MCF 10A (cell line): ENCODE measurements at regions not wholly inside any gene's neighbourhood (a gene's known extent, or its start where the extent isn't known, plus 50 kb on each side); places are given as distances from the start of the nearest gene placed in this dataset.

Experiments used
- BruUV-seq: library from RNA; stranded (reverse); fragments of 400-500 nt; replicated peaks from 2 replicates; lab custom pipeline; 2021; lab: Mats Ljungman, UMichigan
- CTCF ChIA-PET: fragments of 300-600 bp; sonication (Branson Sonifier 250); formaldehyde crosslinking; extraction: SDS; loops from one replicate; lab custom pipeline; 2021; ENCODE audit warnings: antibody characterized with exemption, inconsistent platforms; lab: Yijun Ruan, JAX
- POLR2A ChIA-PET: fragments of 300-600, 350-650 bp; sonication (Branson Sonifier 250); formaldehyde crosslinking; extraction: SDS; loops from one replicate; lab custom pipeline; 2020; ENCODE audit warnings: antibody characterized with exemption, inconsistent platforms; lab: Yijun Ruan, JAX
- DNase-seq: peaks from one replicate; pipeline ENCODE4 v3.0.0-alpha.2; 2018; ENCODE audit not compliant: unreplicated experiment
- H3K27ac Mint-ChIP-seq: one replicate; pipeline ENCODE4 v1.8.0; 2022; ENCODE audit warnings: mild to moderate bottlenecking, low read depth, mixed read lengths; ENCODE audit not compliant: unreplicated experiment
- H3K27me3 Mint-ChIP-seq: one replicate; pipeline ENCODE4 v1.8.0; 2022; ENCODE audit warnings: mixed read lengths; ENCODE audit not compliant: insufficient read depth, unreplicated experiment
- H3K36me3 Mint-ChIP-seq: one replicate; pipeline ENCODE4 v1.8.0; 2022; ENCODE audit warnings: mild to moderate bottlenecking, moderate library complexity, mixed read lengths; ENCODE audit not compliant: insufficient read depth, unreplicated experiment
- H3K4me1 Mint-ChIP-seq: one replicate; pipeline ENCODE4 v1.8.0; 2022; ENCODE audit warnings: mixed read lengths; ENCODE audit not compliant: insufficient read depth, unreplicated experiment
- H3K4me3 Mint-ChIP-seq: one replicate; pipeline ENCODE4 v1.8.0; 2022; ENCODE audit warnings: mild to moderate bottlenecking, moderate library complexity, mixed read lengths; ENCODE audit not compliant: unreplicated experiment
- H3K9me3 Mint-ChIP-seq: one replicate; pipeline ENCODE4 v1.8.0; 2022; ENCODE audit warnings: mixed read lengths; ENCODE audit not compliant: unreplicated experiment
- CTCF ChIP-seq: fragments of 200-600 bp; IDR thresholded peaks from one replicate; pipeline ENCODE4 v1.8.0; 2022; ENCODE audit warnings: antibody characterized with exemption, mild to moderate bottlenecking; ENCODE audit not compliant: unreplicated experiment
- intact Hi-C: fragments of 100-400 bp; cut with micrococcal nuclease; formaldehyde crosslinking; loops from 2 replicates; pipeline ENCODE4 v1.14.1; 2022
- microRNA-seq: library from miRNA; unstranded; fragments of <30 nt; microRNA quantifications from one replicate; pipeline ENCODE4 v1.2.0, GENCODE V29; 2022

GRCh38 chr3:31479431-31479830 lies 53.3 kb upstream of the STT3B start:
- ChIA-PET CTCF (interaction anchor here (0.5 kb wide), 1 partner anchor 784 kb away, joined by 3 read pairs; no protein-coding TSS in a partner anchor), POLR2A (no interaction called here)

GRCh38 chr3:31481697-31482096 lies 51.0 kb upstream of the STT3B start:
- no peak overlapping the region for H3K4me3 Mint-ChIP-seq
- intact Hi-C loops: no loop called here
- ChIA-PET POLR2A (no interaction called here), CTCF (no interaction called here)
- no peak for TF ChIP-seq CTCF
- H3K36me3 Mint-ChIP-seq: no peaks in the 10 kb centered on the region
- no peaks in the 10 kb centered on the region for H3K9me3 Mint-ChIP-seq
- no peak overlapping the region for H3K27ac Mint-ChIP-seq
- H3K27me3 Mint-ChIP-seq: peaks cover 25% of the 10 kb centered on the region
- BruUV-seq: no TSS peak
- H3K4me1 Mint-ChIP-seq: no peaks in the 10 kb centered on the region
- DNase-seq: no peak

More at GRCh38 chr3:31479431-31479830, 53.3 kb upstream of the STT3B start:
- no peak overlapping the region for H3K27ac Mint-ChIP-seq
- BruUV-seq: no TSS peak
- H3K27me3 Mint-ChIP-seq: peaks cover 25% of the 10 kb centered on the region
- DNase-seq: no peak
- intact Hi-C loops: no loop called here
- no peak for TF ChIP-seq CTCF
- H3K9me3 Mint-ChIP-seq: no peaks in the 10 kb centered on the region
- H3K4me3 Mint-ChIP-seq: no peak overlapping the region
- H3K36me3 Mint-ChIP-seq: no peaks in the 10 kb centered on the region
- no peaks in the 10 kb centered on the region for H3K4me1 Mint-ChIP-seq

- Mint-ChIP-seq H3K27ac (no peak overlapping the region), H3K4me3 (no peak overlapping the region), H3K4me1 (no peaks in the 10 kb centered on the region), H3K27me3 (peaks cover 18% of the 10 kb centered on the region), H3K36me3 (no peaks in the 10 kb centered on the region), H3K9me3 (no peaks in the 10 kb centered on the region)
- no peak for TF ChIP-seq CTCF
- intact Hi-C loops: no loop called here
- ChIA-PET POLR2A (interaction anchor here (0.7 kb wide), 1 partner anchor 19 kb away, joined by 3 read pairs; no protein-coding TSS in a partner anchor), CTCF (interaction anchor here (0.7 kb wide), 2 partner anchors 35 to 200 kb away, joined by 3 read pairs; no protein-coding TSS in a partner anchor)
- no TSS peak for BruUV-seq
- no peak for DNase-seq
Observed at GRCh38 chr3:31482493-31483200, 50.1 kb upstream of the STT3B start.

Small RNA genes lying in the stretch of these regions (microRNA-seq; reads per million reads assigned to microRNA genes)
- gene MIR466: 8.5 reads per million, percentile 45 among the genes with 10 or more reads in this experiment
